HTR-8/SVneo (cell line): ENCODE measurements at regions not wholly inside any gene's neighbourhood (a gene's known extent, or its start where the extent isn't known, plus 50 kb on each side); places are given as distances from the start of the nearest gene placed in this dataset.

Source experiments
- DNase-seq: peaks from one replicate; pipeline ENCODE4 v3.0.0; 2011; ENCODE audit warnings: low spot score, mixed read lengths; ENCODE audit not compliant: insufficient read length
- FAIRE-seq: peaks from 2 replicates; lab custom pipeline; 2011; peaks lifted over from hg19 to GRCh38; lab: Jason Lieb, UNC

DNA sequence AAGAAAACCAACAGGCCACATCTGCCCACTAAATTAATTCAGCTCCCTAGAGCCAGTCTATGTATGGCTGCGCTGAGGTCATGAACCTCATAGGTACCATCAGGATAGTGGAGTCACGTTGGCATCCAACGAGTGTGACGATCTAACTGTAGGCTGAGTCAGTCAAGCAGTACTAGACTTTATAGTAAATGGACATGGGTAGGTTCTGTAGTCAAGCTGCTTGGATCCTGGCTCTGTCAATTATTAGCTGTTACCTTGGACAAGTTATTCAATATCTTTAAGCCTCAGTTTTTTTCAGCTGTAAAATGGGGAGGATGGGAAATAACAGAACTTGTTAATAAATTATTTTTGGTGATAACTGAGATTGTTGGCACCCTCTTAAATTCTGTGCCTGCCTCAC is 432.4 kb upstream of the RASGEF1B start:
- DNase-seq: no peak
- FAIRE-seq: no peak

DNA sequence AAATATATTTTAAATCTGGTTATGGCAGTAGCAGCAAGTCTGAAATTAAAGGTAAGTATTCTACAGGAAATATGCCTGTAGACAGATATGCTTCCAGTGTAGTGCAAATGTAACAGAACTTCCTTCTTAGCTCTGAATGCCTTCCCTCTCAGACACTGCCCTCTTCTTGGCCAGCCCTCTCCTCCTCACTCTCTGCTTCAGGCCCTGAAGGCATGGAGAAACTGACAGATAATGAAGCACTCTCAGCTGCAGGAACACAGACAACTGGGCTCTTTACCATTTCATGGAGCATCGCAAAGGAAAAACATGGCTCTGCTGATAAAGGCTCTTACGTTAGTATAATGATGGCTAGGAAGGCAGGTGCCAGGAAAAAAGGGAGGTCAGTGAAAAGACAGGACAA is 431.5 kb upstream of the RASGEF1B start:
- FAIRE-seq (no peak), DNase-seq (no peak)

DNA sequence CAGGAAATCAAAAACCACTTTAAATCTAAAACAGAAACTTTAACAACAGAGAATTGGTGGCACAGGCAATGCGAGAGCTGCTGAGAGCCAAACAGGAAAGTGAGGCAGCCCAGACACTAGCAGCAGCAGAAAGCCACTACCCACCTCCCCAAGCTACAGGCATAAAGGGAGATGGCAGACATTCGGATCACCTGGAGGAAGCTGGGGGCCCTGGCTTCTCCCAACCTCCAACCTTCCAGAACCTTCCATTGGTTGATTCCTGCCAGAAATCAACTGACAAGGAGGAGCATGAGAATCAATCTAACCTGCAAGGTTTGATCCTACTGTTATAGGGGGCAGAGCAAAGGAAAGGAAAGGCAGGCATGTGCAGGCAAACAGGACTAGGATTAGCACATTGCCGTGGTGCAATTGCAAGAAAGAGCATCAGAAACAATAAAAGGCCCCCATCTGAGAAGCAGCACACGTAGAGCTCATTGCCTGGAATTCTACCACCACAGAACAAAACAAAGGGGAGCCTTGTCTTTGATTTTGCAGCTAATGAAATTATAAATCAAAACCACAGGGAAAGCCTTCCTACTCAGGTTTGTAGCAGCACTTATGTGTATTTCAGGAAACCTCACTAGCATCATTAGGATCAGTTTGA is 427.3 kb upstream of the RASGEF1B start:
- DNase-seq (no peak), FAIRE-seq (no peak)

DNA sequence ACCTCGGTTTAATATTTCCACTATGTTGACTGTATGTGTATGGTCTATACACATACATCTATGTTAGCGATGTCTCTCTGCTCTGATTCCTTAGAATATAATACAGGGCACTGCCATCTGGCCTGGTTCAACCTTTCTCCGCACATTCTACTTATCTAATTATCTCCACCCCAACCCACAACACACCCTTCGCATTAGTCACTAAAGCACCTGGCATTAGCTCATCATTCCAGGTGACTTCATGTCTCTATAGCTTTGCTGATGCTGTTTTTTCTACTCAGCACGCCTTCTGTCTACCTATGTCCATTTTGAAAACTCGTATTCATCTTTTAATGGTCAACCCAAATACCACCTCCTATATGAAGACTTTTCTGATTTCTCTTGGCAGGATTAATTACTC is 425.2 kb upstream of the RASGEF1B start:
- FAIRE-seq (no peak), DNase-seq (no peak)

DNA sequence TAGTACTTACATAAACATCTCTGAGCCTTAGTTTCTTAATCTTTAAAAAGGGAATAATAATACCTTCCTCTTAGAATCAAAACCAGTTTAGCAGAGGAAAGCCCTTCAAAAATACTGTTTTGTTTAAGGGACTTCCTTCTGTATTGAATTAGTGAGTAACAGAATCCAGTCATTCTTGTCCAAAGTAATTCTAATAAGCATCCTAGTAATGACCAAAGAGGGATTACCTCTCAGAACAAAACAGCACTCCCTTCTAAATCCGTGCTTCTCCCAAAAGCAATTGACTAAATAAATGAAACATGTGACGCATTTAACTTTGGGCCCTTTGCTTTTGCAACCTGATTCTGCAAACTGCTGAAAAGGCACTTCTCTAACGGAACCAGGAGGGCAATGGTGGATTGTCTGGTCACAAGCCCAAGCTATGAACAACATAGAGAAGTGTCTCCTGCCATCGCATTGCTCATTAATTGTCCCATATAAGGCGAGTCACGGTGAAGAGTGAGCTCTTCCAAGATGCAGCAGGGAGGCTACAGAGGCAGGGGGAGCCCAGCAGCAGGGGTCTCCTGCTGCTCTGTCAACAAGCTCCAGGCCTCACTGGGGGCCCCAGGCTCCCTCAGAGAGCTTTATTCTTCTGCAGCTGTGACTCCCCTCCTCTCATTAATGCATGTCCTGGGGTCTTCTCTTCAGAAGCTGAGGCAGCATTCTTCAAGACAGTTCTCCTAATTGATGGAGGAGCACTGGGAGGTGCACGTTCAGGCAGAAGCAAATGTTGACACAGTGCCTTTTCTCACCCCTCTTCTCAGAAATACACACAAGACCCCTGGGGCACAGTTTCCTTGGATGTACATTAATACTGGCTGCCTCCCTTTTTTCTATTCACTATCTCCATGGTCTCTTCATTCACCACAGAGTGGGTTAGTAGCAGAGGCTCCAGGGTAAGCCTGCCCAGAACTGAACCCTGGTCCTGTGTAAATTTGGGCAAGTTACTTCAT is 419.6 kb upstream of the RASGEF1B start:
- DNase-seq (no peak), FAIRE-seq (no peak)

DNA sequence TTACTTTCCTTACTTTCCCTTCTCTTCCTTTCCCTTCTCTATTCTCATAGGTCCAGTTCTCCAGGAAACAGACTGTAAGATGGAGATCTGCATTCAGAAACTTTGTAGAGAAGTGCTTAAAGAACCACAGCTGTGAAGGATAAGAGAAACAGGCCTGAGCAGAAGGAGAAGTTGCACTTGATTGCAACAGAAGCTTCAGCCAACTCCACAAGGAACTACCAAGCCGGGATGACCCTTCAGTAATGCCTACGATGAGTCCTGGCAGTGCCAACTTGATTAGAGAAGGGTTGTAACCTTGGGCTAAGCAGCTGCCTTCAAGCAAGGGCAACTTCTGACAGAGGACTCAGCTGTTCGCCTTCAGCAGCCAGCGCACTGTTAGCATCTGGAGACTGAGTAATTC is 413.3 kb upstream of the RASGEF1B start:
- FAIRE-seq: no peak
- DNase-seq: no peak

DNA sequence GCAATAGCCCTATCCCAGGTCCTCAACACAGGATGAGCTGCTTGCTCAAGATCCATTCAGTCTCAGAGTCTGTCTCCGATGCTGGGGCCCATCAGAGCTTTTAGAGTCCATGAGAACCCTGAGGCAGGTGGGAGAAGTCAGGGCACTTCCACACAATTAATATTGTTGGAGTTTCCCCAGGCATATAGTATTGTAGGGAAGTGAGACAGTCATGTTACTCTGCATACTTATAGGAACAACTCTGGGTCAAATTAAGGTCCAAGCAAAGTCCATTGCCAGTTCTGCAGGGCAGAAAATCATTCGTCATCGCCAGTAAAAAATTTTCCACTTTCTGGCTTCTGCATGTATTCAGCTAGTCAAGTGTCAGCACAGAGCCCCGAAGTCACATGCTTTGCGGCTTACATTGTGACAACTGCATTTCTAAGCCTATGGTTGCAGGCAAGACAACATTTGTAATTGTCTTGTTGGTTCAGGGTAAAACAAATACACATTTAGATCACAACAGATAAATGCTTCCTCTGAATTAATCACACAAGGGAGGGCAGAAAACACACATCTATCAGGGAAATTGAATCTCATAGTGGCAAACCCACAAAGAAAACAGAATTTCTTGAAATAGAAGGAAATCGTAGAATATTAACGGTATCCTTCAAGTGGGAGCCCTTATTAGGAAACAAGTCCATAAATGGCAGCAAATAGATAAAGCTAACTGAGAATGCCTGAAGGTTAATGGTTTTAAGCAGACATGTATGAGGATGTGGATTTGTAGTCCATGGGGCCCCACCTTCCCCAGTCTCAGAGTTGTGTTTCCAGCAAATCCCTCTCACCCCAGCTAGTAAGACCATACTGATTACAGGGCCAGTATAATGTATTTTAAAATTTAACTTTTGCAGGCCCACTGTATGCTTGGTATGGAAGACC is 412.1 kb upstream of the RASGEF1B start:
- FAIRE-seq: no peak

DNA sequence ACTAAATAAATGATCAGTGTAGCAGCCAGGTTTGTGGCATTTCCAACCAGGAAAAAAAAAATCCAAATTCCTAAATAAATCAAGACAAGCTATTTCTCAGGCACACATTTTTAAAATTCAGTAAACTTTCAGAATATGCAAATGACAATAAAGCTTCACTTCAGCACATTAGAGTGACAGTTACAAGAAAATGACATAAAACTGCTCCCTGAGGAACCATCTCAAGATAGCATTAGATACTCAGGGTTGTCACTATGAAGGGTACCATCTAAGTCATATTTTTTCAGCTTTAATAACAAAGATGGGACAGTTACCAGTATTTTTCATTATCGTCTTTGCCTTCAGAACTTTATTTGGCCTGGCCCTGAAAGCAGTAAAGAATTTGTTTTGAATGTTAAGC is 411.3 kb upstream of the RASGEF1B start:
- no peak for FAIRE-seq
- DNase-seq: no peak

More for the DNA sequence above, 412.1 kb upstream of the RASGEF1B start:
- no peak for DNase-seq

DNA sequence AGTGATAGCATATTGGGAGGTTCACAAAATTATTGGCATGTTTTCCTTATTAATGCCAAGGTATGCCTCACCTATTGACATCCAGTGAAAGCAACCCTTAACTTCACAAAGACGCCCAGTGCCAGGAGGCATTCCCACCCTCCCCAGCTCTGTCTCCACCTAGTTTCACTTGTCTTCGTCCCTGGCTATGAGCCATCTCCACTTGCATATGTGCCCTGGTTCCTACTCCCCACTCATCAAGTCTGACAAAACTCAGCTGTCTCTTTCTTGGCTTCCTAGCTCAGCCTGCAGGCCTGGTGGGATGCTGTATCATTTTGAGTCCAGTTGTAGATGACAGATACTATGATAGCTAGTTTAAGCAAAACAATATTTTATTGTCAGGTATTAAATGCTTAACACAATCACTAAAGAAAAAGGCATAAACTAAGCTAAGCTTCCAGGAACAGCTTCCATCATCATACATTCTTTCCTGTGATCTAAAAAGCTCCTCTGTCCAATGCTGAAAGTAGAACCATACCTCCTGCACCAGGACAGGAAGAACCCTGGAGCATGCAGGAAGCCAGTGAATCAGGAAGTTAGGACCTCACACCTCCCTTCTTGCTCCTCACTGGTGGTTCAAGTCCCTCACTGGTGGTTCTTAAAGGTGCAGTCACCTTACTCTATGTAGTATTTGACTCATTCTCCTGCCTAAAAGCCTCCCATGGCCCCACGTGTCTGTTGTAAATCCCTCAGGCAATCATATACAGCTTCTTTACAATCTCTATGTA is 410.3 kb upstream of the RASGEF1B start:
- DNase-seq: no peak
- FAIRE-seq: no peak

DNA sequence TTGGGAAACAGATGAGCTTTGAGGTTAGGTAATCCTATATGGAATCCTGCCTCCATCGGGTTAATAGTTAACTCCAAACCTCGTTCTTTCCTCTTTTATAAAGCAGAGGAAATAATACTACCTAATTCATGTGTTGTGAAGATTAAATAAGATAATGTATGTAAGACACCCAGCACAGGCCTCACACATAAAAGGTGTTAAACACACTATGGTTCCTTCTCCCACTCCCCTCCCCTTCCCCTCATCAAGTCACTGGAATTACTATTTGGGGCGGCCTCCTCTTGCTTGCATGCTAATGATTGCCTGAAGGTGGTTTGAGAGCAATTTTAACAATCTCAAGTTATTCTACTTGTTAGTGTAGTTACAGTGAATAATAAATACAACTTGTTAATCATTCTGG is 404.4 kb upstream of the RASGEF1B start:
- DNase-seq: no peak

DNA sequence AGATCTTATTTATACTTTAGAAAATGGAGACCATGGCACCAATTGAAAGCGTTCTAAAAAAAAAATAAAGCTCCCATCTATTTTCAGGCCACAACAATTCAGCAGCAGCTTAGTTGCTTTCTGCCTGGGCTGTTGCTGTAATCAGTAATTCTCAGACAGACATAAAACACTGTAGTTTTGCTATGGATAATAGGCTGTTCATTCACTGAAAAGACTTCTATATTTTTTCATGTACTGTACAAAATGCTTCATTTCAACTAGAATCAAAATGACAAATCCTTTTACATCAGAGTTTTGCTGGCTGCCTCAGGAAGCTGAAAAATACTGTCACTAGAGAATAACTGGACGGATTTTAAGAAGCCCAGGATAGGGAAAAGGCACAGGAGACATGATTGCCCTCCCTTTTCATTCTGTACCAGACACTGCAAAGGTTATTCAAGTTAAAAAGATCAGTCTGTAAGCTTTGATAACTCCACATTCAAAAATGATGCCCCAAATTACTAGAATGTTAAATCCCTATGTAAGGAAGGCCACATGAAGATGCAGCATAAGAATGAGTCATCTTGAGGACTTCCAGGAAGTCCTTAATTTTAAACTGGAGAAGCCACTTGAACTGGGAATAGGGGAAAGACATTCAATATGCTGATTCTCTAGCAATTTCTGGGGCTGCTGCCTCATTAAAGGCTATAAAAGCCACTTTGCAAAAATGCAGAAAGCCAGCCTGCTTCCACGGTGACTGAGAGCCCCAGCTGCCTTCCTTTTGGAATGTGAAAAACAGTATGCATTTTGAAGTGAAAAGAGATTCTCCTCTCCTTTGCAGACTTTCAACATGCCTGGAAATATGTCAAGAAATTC is 403.2 kb upstream of the RASGEF1B start:
- DNase-seq: no peak

More for the DNA sequence above, 404.4 kb upstream of the RASGEF1B start:
- no peak for FAIRE-seq

DNA sequence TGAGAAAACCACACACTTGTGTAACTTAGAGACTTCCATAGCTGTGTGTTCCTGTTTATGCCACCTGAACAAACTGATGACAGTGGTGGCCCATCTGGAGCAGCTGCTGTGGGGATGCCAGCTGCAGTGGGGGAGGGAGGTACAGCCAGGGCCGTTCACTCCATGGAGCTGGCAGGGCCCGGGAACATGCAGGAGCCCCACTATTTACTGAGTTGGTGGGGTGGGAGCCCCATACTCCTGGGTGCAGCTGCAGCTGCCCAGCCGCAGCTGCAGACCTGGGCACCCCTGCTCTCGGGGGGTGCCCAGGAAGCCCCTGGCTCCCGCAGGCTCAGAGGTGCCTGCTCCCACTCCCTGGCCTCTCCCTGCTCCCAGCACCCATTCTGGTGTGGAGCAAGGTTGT is 398.6 kb upstream of the RASGEF1B start:
- DNase-seq (no peak), FAIRE-seq (no peak)

More for the DNA sequence above, 403.2 kb upstream of the RASGEF1B start:
- FAIRE-seq: no peak

DNA sequence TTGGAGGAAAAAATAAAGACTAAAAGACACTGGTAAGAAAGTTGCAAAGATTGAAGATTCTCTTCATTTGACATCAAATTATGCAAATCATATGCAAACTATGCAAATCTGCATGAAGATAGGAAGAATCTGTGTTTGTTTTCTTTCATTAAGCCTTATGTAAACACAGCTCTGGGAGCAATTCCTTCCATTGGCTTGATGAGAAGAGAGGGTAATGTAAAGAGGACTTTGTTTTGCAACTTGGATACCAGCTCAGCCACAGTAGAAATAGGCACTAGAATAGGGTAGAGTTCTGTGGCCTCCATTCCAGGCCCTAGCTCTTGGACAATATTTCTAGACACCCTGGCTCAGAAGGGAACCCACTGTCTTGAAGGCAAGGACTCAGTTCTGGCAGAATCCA is 388.4 kb upstream of the RASGEF1B start:
- FAIRE-seq: no peak
- no peak for DNase-seq

DNA sequence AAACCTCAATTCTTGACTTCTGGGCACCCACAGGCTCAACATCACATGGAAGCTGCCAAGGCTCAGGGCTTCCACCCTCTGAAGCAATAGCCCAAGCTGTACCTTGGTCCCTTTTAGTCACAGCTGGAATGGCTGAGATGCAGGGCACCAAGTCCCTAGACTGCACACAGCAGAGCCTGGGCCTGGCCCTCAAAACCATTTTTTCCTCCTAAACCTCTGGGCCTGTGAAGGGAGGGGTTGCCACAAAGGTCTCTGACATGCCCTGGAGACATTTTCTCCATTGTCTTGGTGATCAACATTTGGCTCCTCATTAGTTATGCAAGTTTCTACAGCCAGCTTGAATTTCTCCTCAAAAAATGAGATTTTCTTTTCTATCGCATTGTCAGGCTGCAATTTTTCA is 382.7 kb upstream of the RASGEF1B start:
- no peak for FAIRE-seq

DNA sequence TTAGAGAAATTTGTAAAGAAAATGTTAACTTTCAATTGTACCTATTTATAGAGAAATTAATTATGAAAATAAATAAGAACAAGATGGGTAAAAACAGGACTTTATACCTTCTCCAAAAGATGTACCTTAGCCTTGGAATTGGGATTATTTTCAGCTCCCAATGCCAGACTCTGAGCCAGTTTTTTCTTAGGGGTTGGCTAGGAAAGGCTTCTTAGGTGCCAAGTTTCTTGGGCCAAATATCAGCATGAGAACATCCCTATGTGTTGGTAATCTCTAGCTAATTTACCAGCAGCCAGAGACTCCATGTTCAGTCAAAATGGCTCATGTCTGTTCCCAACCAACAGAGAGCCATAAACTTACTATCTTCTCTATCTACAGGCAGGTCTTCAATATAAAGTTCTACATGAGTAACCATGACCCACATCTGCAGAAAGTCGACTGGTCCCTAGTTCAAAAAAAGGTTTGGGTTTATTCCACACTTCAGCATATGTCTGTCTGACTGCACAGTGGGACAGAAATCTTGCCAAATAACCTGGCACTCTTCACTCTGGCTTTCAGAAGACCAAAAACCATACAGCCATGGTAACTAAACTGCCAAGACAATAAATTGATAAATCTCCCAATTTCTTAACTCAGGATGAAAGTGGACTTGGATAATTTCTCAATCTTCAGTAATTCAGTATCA is 380.5 kb upstream of the RASGEF1B start:
- FAIRE-seq: no peak
- no peak for DNase-seq

More for the DNA sequence above, 382.7 kb upstream of the RASGEF1B start:
- no peak for DNase-seq

DNA sequence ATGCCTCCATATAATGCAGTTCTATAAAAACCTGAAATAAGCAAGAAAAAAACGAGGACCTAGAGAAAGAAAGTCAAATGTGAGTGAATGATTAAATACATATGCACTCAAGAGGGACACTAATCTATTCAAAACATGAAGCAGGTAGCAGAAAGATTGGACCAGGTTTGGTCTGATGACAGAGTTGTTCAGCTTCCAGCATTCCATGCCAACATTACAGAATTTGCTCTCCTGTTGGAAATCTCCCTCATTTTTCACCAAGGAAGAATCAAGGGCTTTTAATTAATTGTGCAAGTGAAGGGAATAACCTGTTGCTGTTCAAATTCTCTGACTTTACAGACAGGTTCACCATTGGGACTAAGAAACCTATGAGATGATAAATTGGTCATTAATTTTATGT is 379.0 kb upstream of the RASGEF1B start:
- DNase-seq (no peak), FAIRE-seq (no peak)

DNA sequence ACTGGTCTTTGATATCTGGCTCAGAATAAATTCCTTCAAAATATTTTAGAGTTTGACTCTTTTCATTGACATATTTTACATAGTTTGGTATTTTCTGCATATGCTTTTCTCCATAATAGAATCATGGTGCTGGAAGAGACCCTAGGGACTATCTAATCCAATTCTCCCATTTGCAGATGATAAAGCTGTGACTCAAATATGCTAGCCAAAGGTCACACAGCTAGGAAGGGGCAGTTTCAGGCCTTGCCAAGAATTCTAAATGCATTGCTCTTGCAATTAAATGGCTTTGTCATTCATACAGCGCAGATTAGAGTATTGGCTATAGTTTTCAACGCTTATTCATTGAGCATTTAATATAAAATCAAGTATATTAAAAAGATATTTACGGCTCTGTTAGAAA is 374.1 kb upstream of the RASGEF1B start:
- FAIRE-seq: no peak
- DNase-seq: no peak

DNA sequence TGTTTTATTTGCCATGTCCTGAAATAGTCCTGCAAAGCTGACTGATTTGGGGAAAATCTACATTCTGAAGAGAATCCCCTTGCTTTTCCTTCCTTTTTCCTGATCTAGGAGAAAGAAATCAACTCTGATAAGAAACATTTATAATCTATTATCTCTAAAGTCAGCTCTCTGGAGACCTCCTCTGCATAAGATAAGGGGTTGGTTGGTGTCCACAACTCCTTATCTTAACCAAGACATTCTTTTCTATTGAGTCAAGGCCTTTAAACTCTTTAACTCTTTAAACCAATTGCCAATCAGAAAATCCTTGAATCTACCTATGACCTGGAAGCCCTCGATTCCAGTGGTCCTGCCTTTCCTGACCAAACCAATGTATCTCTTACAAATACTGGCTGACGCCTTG is 373.6 kb upstream of the RASGEF1B start:
- FAIRE-seq: no peak
- no peak for DNase-seq
